Fibroblast of skin of left quadriceps (primary cell): ENCODE measurements at regions not wholly inside any gene's neighbourhood (a gene's known extent, or its start where the extent isn't known, plus 50 kb on each side); places are given as distances from the start of the nearest gene placed in this dataset.
"Not testable (repeated sequence)": the region's sequence is repeated elsewhere in the genome, so short reads cannot be mapped to it uniquely, and the experiment has no call there.

Experiments
- DNase-seq, 2 experiments: peaks; one replicate each; pipeline ENCODE4 v3.0.0-alpha.2; 2013; ENCODE audit warnings: low read depth in 2 of 2

GRCh38 chr21:17738176-17738953 lies 80.8 kb downstream of the C21orf91 start:
- DNase-seq = no peak

- no peak for DNase-seq
Observed at GRCh38 chr21:17736072-17736471, 83.1 kb downstream of the C21orf91 start.

- no peak for DNase-seq
Observed at GRCh38 chr21:17733209-17733608, 85.9 kb downstream of the C21orf91 start.

DNA sequence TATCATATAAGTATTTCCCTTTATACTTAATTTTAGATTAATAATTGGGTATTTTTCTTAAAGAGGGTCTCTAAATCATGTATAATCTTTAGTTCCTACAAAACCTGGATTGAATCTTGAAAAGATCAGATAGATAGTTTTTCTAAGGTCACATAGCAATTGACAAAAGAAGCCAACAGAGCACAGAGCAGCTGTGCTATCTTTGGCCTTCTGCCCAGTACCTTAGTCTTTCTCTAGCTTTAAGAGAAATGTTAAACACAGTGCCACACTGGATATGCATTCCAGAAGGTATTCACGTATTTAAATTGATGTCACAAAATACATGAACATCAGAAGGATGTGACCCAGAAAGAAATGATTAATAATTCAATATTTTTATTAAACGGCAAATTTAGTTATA lies 86.8 kb downstream of the C21orf91 start:
- DNase-seq = no peak

DNA sequence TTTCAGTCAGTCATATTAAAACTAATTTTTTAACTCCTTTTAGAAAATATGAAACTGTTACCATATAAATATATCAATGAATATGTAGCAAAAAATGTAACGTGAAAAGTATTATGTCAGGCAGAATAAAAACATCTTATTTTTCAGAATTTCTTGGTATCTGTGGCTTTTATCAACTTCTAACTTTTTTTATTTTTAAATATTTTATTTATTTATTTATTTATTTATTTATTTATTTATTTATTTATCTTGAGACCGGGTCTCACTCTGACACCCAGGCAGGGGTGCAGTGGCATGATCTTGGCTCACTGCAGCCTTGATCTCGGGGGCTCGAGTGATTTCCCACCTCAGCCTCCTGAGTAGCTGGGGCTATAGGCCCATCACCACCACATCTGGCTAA lies 87.6 kb downstream of the C21orf91 start:
- no peak for DNase-seq

DNA sequence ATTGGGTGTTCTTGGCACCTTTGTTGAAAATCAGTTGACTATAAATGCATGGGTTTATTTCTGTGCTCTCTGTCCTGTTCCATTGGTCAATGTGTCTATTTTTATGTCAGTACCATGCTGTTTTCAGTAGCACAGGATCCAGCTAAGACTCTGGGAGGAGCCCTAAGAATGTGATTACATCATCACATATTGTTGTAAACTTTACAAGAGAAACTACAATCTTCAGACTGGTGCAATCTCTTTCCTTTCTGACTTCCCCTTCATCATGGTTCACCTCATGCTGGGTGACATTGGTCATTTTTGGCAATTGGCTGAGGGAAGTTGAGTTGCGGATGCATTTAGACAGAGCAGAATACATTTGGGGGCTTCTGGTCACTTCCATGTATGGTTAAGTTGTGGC lies 88.4 kb downstream of the C21orf91 start:
- no peak for DNase-seq

DNA sequence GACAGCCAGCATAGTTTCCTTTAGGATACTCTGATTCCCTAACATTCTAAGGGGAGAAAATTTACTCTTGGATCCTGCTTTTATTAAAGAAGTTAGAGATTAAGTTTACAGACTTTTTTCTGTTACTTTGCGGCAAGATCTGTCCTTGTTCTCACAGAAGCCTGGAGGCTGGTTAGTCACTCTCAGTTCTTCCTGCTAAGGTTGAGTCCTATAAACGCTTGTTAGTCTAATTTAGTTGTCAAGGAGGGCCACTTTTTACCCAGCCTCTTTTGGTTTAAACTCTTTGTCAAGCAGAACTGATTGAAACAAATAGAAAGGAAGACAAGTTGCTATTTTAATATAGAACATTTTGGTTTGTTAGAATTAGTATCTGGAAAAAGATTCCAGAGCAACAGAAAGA lies 89.7 kb downstream of the C21orf91 start:
- no peak for DNase-seq

- DNase-seq = no peak
Observed at GRCh38 chr21:17727361-17727760, 91.8 kb downstream of the C21orf91 start.

GRCh38 chr21:17726047-17726829 lies 92.9 kb downstream of the C21orf91 start:
- no peak for DNase-seq

GRCh38 chr21:17725339-17725738 lies 93.8 kb downstream of the C21orf91 start:
- DNase-seq = no peak

GRCh38 chr21:17712887-17713286 lies 100.2 kb upstream of the BTG3 start:
- no peak for DNase-seq

- no peak for DNase-seq
Observed at GRCh38 chr21:17711896-17712295, 99.2 kb upstream of the BTG3 start.

GRCh38 chr21:17709266-17709611 lies 96.5 kb upstream of the BTG3 start:
- no peak for DNase-seq

DNA sequence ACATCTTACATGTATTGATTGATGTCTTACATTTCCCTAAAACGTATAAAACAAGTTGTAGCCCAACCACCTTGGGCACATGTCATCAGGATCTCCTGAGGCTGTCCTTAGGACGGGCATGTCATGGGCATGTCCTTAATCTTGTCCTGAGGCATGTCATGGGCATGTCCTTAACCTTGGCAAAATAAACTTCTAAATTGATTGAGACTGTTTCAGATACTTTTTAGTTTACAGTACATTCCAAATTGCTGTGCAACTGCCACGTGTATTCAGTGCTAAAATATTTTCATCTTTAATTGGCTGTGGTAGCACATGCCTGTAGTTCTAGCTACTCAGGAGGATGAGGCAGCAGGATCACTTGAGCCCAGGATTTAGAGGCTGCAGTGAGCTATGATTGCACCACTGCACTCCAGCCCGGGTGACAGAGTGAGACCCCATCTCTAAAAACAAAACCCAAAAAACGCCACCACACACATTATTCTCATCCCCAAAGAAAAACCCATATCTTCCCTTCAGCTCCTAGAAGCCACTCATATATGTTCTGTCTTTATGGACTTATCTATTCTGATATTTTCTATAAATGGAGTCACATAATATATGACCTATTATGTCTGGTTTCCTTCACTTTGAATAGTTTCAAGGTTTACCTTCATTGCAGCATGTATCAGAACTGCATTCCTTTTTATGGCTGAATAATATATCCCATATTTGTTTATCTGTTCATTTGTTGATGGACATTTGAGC lies 96.0 kb upstream of the BTG3 start:
- DNase-seq = no peak

DNA sequence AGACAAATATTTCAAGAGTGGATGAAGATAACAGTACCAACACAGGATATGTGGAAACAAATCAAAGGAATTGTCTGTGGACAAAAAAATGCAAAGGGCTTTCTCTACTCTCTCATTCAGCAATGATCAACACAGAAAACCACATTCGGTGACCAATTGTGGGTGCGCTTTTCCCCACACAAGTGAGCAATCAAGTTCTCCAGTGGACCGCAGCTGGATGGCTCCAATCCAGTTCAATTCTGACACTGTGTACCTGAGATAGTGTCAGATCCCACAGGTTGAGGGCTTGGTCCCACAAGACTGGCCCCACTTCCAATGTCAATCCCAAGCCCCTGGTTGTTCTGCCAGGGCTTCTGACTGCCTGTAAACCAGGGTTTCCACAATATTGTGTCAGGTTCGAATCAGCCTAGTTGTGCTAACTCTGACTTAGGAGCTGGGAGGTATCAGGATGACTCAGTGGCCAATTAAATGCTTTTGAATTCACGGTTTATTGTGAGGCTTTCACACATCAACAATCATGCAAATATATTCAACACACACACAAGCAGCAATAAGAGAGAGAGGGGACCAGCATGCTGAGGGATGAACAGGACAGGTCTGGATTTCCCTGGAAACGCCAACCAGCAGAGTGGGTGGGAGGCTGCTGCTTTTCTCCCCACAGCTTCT lies 87.0 kb upstream of the BTG3 start:
- DNase-seq = no peak

GRCh38 chr21:17697473-17697872 lies 84.8 kb upstream of the BTG3 start:
- DNase-seq = no peak

- not testable (repeated sequence) for DNase-seq
Observed at GRCh38 chr21:17694416-17694815, 81.7 kb upstream of the BTG3 start.

DNA sequence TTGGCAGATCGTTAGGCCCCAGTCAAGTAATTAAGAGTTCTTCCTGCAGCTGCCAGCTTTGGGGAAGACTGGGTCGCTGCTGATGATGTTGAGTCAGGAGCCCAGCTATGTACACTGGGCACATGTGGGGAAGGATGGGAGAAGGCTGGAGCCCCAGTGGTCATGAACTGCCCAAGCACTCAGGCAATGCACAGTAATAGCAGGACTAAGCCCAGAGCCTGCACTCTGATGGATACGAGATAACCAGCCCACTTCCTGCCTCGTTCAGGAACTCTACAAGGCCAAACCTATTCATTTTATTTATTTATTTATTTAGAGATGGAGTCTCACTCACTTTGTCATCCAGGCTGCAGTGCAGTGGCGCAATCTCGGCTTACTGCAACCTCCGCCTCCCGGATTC lies 81.1 kb upstream of the BTG3 start:
- no peak for DNase-seq

DNA sequence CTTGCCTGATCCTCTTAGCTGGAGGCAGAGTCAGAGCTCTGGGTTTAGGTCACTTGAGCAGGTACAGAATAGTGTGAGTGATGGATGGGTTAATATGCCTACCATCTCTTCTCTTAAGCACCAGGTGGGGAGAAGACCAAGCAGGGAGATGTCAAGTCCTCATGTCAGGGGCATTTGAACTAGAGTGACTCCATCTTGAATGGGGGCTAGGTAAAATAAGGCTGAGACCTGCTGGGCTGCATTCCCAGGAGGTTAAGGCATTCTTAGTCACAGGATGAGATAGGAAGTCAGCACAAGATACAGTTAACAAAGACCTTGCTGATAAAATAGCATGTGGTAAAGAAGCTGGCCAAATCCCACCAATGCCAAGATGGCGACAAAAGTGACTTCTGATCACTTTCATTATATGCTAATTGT lies 77.4 kb upstream of the BTG3 start:
- DNase-seq = no peak

DNA sequence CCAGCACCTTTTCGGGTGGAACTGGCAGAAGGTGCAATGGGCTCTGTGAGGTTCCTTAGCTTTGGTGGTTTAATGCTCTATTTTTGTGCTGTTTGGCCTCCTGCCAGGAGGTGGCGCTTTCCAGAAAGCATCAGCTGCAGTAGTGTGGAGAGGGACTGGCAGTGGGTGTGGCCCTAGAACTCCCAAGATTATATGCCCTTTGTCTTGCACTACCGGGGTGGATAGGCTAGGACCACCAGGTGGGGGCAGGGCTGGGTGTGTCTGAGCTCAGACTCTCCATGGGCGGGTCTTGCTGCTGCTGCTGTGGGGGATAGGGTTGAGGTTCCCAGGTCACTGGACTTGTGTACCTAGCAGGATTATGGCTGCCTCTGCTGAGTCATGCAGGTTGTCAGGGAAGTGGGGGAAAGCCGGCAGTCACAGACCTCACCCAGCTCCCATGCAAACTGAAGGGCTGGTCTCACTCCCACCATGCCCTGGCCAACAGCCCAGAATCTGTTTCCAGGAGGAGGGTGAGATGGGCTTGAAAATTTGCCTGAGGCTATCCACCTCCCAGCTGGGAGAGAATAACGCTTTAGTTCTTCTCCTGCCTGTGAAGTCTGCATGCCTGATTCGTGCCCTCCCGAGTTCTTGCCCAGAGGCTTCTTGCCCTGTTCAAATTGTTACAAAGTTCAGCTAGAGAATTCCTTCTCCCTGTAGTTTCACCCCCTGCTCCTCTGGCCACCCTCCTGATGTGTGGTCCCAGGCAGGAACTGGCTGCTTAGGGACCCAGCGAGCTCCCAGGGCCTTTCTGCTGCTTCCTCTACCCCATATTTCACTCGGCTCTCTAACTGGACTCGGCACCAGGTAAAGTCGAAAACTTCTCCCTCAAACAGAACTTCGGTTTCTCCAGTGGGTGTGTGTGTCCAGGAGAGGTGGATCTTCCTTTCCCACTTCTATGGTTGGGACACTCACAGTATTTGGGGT lies 76.5 kb upstream of the BTG3 start:
- no peak for DNase-seq

- no peak for DNase-seq
Observed at GRCh38 chr21:17682924-17683323, 70.2 kb upstream of the BTG3 start.
